Cardiac fibroblast (primary cell): ENCODE measurements at regions not wholly inside any gene's neighbourhood (a gene's known extent, or its start where the extent isn't known, plus 50 kb on each side); places are given as distances from the start of the nearest gene placed in this dataset.

Experiments
- DNase-seq, 2 donors: peaks; one replicate each; pipeline versions ENCODE4 v3.0.0 to v3.0.0-alpha.2; 2010; ENCODE audit warnings: low read depth in 2 of 2
- H3K4me3 ChIP-seq, 2 donors: replicated peaks in 1 of 2; 1 replicate in 1 of 2; 2 replicates in 1 of 2; pipeline ENCODE4 v1.5.1; 2011; ENCODE audit warnings: low read depth in 2 of 2, low read length in 2 of 2, mild to moderate bottlenecking in 2 of 2, moderate library complexity in 1 of 2
- CTCF ChIP-seq: IDR thresholded peaks from one replicate; pipeline ENCODE4 v1.5.1; 2011; ENCODE audit warnings: low read depth, mild to moderate bottlenecking, low read length, inconsistent platforms

- no peak for TF ChIP-seq CTCF
- no peak overlapping the region for H3K4me3 ChIP-seq
- no peak for DNase-seq
These were observed 460.9 kb upstream of the LRRC4C start for GRCh38 chr11:41920374-41920773.

GRCh38 chr11:41921746-41922390 is 462.4 kb upstream of the LRRC4C start:
- TF ChIP-seq CTCF, result no peak
- DNase-seq, result no peak
- no peak overlapping the region for H3K4me3 ChIP-seq

GRCh38 chr11:41926339-41926738 is 466.9 kb upstream of the LRRC4C start:
- TF ChIP-seq CTCF, result no peak
- no peak for DNase-seq

GRCh38 chr11:41935241-41935640 is 475.8 kb upstream of the LRRC4C start:
- no peak overlapping the region for H3K4me3 ChIP-seq
- no peak for TF ChIP-seq CTCF
- DNase-seq, result no peak

More at GRCh38 chr11:41926339-41926738, 466.9 kb upstream of the LRRC4C start:
- no peak overlapping the region for H3K4me3 ChIP-seq

GRCh38 chr11:41935795-41936194 is 476.3 kb upstream of the LRRC4C start:
- H3K4me3 ChIP-seq, result no peak overlapping the region
- DNase-seq, result no peak
- TF ChIP-seq CTCF, result no peak

GRCh38 chr11:41943656-41944055 is 484.2 kb upstream of the LRRC4C start:
- TF ChIP-seq CTCF, result no peak
- H3K4me3 ChIP-seq, result no peak overlapping the region

GRCh38 chr11:41947392-41947791 is 487.9 kb upstream of the LRRC4C start:
- TF ChIP-seq CTCF, result no peak
- no peak overlapping the region for H3K4me3 ChIP-seq
- DNase-seq, result no peak

More at GRCh38 chr11:41943656-41944055, 484.2 kb upstream of the LRRC4C start:
- DNase-seq, result no peak
